ENCODE measurements at regions not wholly inside any gene's neighbourhood (a gene's known extent, or its start where the extent isn't known, plus 50 kb on each side); places are given as distances from the start of the nearest gene placed in this dataset.

- H3K4me3 ChIP-seq (ENCODE audit: low read length) = no peak overlapping the region
- no peak for TF ChIP-seq CTCF (conservative IDR thresholded peaks at IDR 0.05; ENCODE audit: low read depth, low read length)
- DNase-seq (ENCODE audit: low read depth) = no peak
Observed at GRCh38 chr9:8074713-8075286, 275.2 kb upstream of the DMAC1 start.

- no peak for DNase-seq (ENCODE audit: low read depth)
- no peak for TF ChIP-seq CTCF (conservative IDR thresholded peaks at IDR 0.05; ENCODE audit: low read depth, low read length)
- H3K4me3 ChIP-seq (ENCODE audit: low read length) = no peak overlapping the region
Observed at GRCh38 chr9:8071445-8071798, 271.8 kb upstream of the DMAC1 start.

GRCh38 chr9:8070779-8071444 lies 271.3 kb upstream of the DMAC1 start:
- no peak for TF ChIP-seq CTCF (conservative IDR thresholded peaks at IDR 0.05; ENCODE audit: low read depth, low read length)
- H3K4me3 ChIP-seq (ENCODE audit: low read length) = no peak overlapping the region
- no peak for DNase-seq (ENCODE audit: low read depth)

GRCh38 chr9:8062459-8062858 lies 262.9 kb upstream of the DMAC1 start:
- no peak for TF ChIP-seq CTCF (conservative IDR thresholded peaks at IDR 0.05; ENCODE audit: low read depth, low read length)
- no peak for DNase-seq (ENCODE audit: low read depth)
- H3K4me3 ChIP-seq (ENCODE audit: low read length) = no peak overlapping the region

- no peak overlapping the region for H3K4me3 ChIP-seq (ENCODE audit: low read length)
- TF ChIP-seq CTCF (conservative IDR thresholded peaks at IDR 0.05; ENCODE audit: low read depth, low read length) = no peak
- DNase-seq (ENCODE audit: low read depth) = no peak
Observed at GRCh38 chr9:8053501-8053900, 253.9 kb upstream of the DMAC1 start.

- TF ChIP-seq CTCF (conservative IDR thresholded peaks at IDR 0.05; ENCODE audit: low read depth, low read length) = no peak
- DNase-seq (ENCODE audit: low read depth) = no peak
- H3K4me3 ChIP-seq (ENCODE audit: low read length) = no peak overlapping the region
Observed at GRCh38 chr9:8052991-8053390, 253.4 kb upstream of the DMAC1 start.

GRCh38 chr9:8037745-8038144 lies 238.2 kb upstream of the DMAC1 start:
- no peak for DNase-seq (ENCODE audit: low read depth)

More at GRCh38 chr9:8037745-8038144, 238.2 kb upstream of the DMAC1 start:
- TF ChIP-seq CTCF (conservative IDR thresholded peaks at IDR 0.05; ENCODE audit: low read depth, low read length) = no peak
- no peak overlapping the region for H3K4me3 ChIP-seq (ENCODE audit: low read length)

All from retinal pigment epithelial cell (primary cell).